ENCODE measurements at regions not wholly inside any gene's neighbourhood (a gene's known extent, or its start where the extent isn't known, plus 50 kb on each side); places are given as distances from the start of the nearest gene placed in this dataset.

DNA sequence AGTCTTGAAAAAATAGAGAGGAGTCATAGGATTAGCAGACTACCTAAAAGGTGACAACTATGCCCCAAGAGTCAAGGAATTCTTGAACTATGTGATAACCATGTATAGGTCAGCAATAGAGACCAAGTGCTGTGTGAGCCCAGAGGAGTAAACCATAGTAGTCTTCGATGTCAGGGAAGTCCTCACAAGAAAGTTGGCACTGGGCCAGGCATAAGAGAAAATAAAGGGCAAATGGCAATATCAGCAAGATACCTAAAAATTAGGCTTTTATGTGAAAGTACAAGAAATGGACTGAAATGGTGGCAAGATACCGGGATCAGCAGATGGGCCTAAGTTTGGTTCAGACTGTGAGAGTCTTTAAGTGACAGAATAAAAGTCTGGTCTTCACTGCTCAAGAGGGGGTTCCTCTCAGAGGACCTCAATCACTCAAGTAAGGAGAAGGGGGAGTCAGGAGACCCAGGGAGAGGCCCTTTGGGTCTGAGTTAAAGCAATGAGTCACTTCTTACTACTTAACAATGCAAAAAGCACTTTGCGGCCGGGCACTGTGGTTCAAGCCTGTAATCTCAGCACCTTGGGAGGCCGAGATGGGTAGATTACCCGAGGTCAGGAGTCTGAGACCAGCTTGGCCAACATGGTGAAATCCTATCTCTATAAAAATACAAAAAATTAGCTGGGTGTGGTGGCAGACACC lies 95.0 kb downstream of the TEX35 start:
- no peak for DNase-seq (ENCODE audit: low read depth)

DNA sequence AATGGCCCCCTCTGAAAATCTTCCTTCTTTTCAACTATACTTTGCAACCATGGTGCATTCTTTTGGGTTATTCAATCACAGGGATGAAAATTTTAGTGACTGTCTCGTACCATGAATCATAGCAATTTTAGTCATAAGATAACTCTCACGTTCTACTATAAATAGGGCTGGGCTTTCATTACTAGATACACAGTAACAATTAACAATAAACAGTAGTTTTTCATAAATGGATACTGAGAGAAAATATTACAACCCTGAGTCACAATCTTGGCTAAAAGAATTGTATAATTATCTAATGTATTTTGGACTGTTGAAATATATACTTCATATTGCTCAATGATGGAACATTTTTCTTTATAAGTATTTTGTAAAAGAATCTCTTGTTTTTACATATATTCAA lies 96.1 kb downstream of the TEX35 start:
- DNase-seq (ENCODE audit: low read depth) = peak; percentile 34

DNA sequence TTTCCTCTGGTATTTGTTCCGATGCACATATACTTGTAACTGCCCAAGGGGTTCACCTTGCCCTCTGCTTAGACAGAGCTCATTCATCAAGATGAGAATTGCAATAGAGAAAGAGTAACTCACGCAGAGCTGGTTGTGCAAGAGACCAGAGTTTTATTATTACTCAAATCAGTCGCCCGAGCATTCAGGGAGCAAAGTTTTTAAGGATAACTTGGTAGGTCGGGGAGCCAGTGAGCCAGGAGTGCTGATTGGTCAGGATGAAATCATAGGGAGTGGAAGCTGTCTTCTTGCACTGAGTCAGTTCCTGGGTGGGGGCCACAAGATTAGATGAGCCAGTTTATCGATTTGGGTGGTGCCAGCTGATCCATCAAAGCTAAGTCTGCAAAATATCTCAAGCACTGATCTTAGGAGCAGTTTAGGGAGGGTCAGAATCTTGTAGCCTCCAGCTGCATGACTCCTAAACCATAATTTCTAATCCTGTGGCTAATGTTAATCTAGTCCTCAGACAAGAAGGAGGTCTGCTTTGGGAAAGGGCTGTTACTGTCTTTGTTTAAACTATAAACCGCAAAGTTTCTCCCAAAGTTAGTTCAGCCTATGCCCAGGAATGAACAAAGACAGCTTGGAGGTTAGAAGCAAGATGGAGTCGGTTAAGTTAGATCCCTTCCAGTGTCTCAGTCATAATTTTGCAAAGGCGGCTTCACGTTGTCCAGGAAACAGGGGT lies 97.9 kb downstream of the TEX35 start:
- DNase-seq (ENCODE audit: low read depth) = peak; percentile 24

DNA sequence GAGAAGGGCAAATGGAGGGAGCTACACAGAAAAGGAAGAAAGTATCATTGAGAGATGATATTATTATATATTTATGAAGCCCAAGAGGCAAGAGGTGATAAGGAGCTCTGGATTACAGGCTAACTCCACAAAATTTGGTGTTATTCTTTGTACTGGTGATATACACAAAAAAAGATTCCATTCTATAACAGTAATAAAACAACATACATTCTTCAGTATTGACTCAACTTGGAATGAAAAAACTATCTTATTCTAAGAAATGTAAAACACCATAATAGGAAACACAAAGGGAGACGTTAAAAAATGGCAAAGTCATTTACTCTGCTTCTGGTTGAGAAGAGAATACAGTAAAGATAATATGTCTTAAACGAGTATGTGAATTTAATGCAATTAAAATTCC lies 99.4 kb downstream of the TEX35 start:
- DNase-seq (ENCODE audit: low read depth) = peak; percentile 38

DNA sequence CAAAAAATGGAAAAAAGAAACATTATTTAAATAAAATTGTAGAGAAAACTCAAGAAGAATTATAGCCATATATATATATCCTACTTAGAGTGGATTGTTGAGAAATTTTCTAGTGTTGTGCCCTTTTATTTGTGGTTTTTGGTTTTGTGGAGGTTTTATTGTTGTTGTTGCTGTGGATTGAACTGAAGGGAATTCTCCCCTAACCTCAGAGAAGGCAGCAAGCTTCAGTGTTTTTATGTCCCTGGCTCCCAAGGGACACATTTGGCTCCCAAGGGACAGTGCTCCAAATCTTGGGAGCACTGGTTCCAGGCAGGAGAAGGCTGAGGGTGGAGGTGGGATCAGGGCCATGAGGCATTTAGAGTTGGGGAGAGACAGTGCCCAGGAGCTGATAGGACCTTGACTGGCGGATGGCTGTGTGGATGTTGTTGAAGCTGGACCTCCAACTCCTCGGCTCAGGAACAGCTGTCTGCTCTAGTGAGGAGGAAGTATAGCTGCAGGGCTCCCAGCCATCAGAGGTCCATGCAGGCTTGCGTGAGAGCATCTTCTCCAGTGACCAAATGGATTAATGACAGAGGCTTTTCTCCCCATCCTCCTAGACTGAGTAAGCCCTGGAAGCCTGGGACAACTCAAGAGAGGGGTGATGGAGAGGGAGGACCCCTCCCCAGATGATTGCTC lies 100.5 kb downstream of the TEX35 start:
- no peak for DNase-seq (ENCODE audit: low read depth)

DNA sequence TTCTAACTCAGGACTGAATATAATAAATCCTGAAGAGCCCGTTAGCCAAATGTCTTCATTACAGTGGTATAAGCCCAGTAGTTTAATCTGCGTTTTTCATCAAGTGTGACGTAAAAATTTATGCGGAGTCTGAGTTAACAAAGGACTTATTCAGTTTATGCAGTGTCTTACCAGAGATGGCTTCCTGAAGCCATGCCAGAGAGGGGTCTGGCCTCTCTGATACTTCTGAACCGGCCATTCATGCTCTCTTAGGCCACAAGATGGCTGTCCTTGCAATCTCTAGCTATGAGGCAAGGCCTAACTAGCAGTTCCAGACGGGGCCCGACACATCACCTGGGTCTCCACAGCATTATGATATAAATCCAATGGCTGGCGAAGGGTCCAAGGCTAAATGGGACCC lies 101.4 kb downstream of the TEX35 start:
- no peak for DNase-seq (ENCODE audit: low read depth)

DNA sequence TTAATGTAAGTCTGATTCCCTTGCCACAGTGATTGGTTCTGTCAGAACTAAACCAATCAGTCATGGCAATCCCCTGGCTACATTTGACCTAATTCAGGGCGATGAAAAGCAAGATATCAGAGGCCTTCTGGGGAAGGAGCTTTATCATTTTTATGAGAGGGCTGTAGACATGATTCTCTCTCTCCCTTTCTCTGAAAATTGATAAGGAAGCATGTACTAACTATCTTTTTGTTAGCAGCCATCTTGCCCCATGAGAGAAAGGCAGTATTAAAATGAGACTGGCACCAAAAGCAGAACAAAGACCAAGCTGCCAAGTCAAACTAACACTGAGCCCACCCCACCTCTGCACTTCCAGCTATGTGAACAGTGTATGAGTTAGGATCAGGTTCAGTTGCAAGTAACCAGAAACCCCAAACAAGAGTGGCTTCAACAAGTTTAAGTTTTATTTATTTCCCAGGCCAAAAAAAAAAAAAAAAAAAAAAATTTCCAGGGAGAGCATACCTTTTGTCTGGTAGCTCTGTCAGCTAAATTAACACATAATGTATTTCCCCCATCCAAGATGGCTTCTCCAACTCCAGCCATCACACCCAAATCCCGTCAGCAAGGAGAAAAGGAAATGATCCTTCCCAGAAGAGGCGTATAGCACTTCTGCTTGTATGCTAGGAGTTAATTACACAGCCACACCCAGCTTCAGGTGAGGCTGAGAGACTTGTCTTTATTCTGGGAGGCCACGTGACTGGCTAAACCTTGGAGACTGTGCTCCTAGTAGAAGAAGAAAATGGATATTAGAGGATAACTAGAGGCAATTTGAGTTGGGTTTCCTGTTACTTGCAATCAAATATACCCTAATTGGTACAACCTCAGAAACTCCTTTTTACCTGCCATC lies 105.8 kb upstream of the RALGPS2 start:
- DNase-seq (ENCODE audit: low read depth) = no peak

DNA sequence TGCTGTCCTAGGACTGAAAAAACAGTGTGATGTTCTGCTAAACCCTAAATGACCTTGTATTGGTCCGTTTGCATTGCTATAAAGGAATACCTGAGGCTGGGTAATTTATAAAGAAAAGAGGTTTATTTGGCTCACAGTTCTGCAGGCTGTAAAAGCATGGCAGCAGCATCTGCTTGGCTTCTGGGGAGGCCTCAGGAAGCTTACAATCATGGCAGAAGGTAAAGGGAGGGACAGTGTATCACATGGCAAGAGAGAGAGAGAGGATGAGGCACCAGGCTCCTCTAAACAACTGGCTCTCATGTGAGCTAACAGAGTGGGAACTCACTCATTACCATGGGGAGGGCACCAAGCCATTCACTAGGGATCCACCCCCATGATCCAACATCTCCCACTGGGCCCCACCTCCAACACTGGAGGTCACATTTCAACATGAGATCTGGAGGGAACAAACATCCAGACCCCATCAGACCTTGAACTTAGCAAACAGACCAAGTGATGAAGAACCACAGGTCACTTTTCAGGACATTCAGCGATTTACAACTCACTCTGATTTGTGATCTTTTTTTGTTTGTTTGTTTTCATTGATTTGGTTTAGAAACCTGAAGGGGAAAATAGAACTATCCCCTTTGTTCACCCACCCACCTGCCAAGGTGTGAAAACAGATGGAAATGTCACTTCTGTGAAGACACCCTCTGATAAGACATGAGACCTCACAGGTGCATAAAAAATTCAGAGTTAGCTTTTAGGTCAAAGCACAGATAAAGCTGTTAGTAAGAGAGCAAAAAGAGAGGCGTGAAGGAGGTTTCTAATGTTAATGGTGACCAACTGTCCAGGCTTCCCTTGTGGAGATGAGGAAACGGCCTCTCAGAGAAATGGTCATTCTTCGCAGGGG lies 104.2 kb upstream of the RALGPS2 start:
- no peak for DNase-seq (ENCODE audit: low read depth)

DNA sequence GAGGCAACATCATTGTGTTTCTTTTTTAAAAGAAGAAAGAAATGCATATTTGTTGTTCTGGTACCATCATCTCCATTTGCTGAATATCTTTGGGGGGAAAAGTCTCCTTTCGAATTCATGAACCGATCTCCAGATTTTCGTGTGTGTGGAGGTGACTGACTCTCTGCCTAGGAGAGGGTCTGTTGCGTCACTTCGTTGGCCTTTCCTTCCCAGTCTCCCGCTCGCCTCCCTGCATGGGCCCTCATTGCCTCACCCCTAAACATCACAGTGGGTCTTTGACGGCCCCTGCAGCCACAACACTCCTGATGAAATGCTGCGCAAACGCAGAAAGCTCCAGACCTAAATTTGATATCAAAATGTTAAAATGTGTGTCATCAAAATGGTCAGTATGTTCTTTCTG lies 103.2 kb upstream of the RALGPS2 start:
- DNase-seq (ENCODE audit: low read depth) = no peak

DNA sequence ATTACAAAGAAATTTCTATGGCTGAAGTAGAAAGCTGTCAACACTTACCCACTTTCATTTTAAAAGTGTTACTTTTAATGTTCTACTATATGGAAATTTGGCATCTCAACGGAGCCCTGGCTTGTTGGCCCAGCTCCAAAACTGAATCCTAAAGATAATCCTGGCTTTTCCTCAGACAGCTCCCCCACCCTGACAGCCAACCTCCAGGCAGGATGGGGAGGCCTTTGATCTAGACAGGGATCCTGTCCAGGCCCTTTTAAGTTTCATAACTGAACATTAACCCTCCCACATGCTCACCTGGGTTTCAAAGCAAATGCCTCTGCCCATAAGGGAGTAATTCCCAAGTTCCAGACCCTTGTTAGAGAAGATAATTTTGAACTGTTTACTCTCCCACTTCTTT lies 99.3 kb upstream of the RALGPS2 start:
- DNase-seq (ENCODE audit: low read depth) = no peak

DNA sequence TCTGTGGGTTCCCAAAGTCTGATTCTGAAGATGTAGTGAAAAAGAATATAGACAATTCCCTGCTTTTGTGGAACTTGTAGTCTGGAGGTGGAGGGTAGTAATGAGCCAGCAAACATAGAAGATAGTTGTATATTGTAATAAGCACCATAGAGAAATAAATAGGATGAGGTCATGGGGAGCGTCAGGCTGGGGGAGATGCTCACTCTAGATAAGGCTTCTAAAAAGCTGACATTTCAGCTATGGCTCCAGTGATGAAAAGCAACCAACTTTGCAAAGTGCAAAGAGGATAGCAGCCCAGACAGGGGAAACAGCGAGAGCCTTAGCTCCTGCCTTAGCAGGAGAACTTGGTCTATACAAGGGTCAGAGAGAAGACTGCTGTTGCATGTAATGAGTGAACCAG lies 98.0 kb upstream of the RALGPS2 start:
- DNase-seq (ENCODE audit: low read depth) = no peak

DNA sequence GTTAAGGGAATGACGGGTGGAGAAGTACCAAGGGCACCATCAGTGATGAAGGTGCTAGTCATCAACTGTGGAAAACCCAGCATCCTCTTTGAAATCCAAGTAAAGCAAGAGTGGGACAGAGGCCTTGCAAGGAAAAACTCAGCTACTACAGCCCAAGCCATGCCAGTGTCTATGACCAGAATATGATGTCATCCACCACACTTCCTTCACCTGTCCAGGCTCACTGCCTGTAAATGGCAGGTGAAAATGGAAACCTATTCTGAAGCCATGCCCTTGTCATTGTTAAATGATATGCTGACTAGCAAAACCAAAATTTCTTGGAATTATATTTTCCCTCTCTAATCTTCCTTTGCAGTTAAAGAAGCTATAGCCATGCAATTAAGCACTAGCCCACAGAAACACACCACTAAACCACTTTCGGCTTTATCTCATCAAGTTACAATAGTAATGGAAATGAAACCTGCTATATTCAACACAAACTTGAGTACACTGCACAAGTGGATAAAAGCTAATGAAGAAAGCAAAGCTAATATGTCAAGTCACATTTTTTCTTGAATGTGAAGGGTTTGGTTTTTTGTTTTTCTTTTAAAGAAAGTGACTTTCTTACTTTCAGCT lies 96.3 kb upstream of the RALGPS2 start:
- no peak for DNase-seq (ENCODE audit: low read depth)

DNA sequence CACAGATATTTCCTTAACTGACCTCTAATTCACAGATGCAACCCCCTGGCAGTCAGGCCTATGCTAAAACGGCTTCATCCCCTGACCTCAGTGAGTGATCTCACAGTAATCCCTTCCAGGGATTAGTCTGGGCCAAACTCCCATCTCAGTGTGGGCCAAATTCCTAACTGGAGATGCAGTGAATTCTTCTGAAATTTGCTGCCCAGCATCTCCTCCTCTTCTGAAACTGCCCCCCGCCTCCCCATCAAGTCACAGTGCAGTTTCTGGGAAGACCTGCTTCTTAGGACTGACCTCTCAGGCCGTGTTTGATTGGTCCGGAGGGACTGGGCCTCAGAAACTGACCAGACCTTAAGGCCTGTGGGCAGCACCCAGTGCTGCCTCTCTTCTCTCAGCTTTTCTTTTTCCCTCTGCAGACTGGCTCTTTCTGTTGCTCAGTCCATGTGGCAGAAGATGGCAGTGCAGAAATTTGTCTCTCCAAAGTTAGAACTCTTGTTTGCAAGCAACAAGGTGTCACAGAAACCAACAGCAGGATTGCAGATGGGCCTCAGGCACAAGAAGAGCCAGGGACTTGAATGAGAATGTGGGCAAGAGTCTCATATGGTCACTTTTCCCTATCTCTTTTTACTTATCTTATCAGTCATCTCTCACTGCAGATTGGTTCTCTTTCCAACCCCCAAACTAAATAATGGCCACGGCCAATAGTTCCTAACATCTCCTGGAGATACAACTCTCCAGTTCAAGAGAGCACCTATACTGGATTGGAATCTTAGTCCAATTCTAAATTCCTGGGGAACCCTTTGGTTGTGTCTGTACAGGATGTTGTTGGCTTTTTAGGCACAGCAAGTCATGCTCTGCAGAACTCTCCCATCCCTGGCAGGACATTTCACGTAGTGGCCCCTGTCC lies 95.5 kb upstream of the RALGPS2 start:
- DNase-seq (ENCODE audit: low read depth) = no peak

DNA sequence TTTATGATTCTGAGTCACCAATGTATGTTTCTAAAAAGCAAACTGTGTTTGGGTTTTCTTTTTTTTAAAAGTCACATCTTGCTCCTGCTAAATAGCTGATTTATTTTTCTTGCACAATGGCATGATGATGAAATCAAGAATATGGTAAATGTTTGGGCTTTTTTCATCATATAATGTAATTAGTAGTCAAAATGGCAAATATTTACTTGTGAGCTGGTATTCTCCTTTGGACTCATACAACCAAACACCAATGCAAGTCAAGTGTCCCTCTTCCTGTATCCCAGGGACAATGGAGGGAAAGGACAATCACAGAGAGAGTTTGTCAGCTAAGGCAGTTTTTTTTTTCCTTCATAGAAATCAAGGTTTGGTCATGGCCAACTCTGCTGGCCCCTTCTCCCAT lies 94.6 kb upstream of the RALGPS2 start:
- no peak for DNase-seq (ENCODE audit: low read depth)

DNA sequence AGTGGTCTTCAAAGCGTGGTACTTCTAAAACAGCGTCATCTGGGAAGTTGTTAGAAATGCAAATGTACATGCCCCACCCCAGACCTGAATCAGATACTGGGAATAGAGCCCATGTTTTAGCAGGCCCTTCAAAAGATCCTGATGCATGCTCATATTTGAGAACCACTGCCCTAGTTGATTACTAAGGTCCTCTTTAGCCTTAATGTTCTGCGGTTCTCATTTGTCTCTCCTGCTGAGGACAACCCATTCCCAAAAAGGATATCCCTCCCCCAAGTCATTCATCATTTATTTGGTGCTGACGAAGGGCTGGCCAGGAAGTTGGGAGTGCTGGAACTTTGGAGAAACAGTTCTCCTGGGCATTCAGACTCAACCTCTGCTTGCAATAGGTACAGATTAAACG lies 92.4 kb upstream of the RALGPS2 start:
- DNase-seq (ENCODE audit: low read depth) = no peak

DNA sequence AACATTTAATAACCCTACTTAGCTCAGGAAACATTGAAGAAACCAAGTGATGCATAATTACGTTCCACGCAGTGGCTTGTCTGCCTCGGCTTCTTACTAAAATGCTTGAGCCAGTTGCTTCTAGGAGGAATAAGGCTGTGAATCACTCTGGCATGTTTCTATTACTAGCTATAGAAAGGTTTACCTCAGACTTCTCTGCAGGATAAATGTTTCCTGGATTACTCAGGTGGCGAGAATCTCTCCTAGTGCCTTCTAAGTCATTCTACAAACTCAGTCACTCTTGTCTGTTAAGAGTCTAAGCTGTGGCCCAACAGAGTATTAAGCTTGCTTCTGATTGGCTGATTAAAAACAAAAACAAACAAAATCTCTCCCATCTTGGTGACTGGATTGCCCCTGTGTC lies 92.0 kb upstream of the RALGPS2 start:
- peak; percentile 76 for DNase-seq (ENCODE audit: low read depth)

DNA sequence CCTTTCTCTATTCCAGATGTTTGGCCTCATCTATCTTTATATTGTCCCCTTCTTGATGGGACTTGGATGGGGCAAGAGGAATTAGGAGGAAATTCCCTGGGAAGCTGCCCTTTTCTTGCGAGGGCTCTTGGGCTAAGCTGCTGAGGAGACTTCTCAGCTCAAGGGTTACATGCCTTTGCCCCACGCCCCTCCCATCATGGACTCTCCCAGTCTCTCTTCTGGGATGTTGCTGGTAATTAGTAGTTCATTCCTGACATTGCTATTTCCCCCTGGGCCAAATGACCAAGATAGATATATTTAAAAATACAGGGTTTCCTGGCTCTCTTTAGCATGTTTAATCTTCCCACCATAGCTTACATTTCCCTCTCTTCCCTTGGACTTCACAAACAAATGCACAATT lies 90.6 kb upstream of the RALGPS2 start:
- DNase-seq (ENCODE audit: low read depth) = no peak

DNA sequence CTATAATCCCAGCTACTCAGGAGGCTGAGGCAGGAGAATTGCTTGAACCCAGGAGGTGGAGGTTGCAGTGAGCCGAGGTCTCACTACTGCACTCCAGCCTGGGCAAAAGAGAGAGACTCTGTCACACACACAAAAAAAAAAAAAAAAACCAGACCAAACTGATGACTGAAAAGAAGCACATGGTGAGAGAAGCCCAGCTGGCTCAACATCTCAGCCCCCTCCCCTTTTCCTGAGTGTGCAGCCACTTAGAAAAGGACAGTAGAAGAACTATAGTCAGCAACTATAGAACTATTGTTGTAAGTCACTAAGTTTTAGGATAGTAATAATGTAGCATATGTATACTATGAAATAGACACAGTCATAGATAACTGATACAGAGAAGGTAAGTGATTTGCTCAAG lies 87.2 kb upstream of the RALGPS2 start:
- DNase-seq (ENCODE audit: low read depth) = no peak

DNA sequence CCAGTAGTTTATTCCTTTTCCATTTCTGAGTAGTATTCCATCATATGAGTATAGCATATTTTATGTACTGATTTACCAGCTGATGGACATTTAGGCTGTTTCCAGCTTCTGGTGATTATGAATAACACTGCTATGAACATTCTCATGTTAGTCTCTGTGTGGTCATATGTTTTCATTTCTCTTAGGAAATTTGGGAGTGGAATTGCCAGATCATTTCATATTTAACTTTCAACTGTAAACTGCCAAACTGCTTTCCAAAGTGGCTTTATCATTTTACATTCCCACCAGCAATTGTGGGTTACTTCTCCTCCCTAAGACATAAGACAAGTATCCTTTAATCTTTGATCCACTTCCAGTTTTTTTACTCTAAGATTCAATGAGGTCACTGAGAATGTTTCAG lies 85.7 kb upstream of the RALGPS2 start:
- DNase-seq (ENCODE audit: low read depth) = no peak

DNA sequence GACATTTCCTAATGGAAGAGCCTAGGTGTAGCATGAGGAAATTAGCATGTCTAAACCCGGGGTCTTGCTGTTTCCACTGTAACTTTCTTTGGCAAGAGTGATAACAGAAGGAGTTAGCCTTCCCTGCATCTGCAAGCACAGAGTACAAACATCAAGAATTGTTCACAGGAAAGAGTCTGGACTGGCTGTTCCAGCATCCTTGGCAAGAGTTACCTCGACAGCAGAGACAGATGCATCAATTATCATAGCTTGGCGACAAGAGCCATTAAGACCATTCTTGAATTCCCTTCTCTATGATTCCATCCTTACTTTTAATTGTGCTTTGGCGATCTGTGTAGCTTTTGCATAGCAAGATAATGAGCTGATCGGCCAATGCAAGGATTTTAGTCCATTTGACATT lies 82.8 kb upstream of the RALGPS2 start:
- no peak for DNase-seq (ENCODE audit: low read depth)
